ENCODE measurements at regions not wholly inside any gene's neighbourhood (a gene's known extent, or its start where the extent isn't known, plus 50 kb on each side); places are given as distances from the start of the nearest gene placed in this dataset.

- no peak for TF ChIP-seq CTCF (IDR thresholded peaks at IDR 0.05)
- no peak for TF ChIP-seq POLR2A (IDR thresholded peaks at IDR 0.05)
Measured at GRCh38 chr5:77881528-77881927, 105.4 kb upstream of the TBCA start.

All from heart left ventricle (tissue), 13 donors.